IMR-90 (cell line): ENCODE measurements at regions not wholly inside any gene's neighbourhood (a gene's known extent, or its start where the extent isn't known, plus 50 kb on each side); places are given as distances from the start of the nearest gene placed in this dataset.

Experiments
- ATAC-seq: fragments of 200-7000 bp; cut with Tn5 transposase; 2 replicates; pipeline ENCODE4 v1.9.1; 2020; ENCODE audit warnings: low read depth, mild to moderate bottlenecking, moderate library complexity
- BruUV-seq: library from RNA; stranded (reverse); fragments of 400-500 nt; replicated peaks from 2 replicates; lab custom pipeline; 2021; lab: Mats Ljungman, UMichigan
- CTCF ChIA-PET: fragments of 300-600 bp; formaldehyde crosslinking; extraction: SDS; loops from one replicate; lab custom pipeline; 2021; ENCODE audit warnings: antibody characterized with exemption; lab: Yijun Ruan, JAX
- POLR2A ChIA-PET: fragments of 300-600 bp; sonication (Branson Sonifier 250); formaldehyde crosslinking; loops from one replicate; lab custom pipeline; 2022; ENCODE audit warnings: antibody characterized with exemption; ENCODE audit not compliant: unreplicated experiment; lab: Charles Lee
- DNase-seq: peaks from one replicate; pipeline ENCODE4 v3.0.0; 2013
- H2AFZ ChIP-seq: replicated peaks from 2 replicates; pipeline ENCODE3; 2013; ENCODE audit warnings: low read length, mild to moderate bottlenecking; ENCODE audit not compliant: poor library complexity
- H2AK5ac ChIP-seq: 2 replicates; pipeline ENCODE4 v1.6.1; 2013; ENCODE audit warnings: low read depth, low read length, inconsistent platforms
- H2AK9ac ChIP-seq: replicated peaks from 2 replicates; pipeline ENCODE3; 2013; ENCODE audit warnings: mild to moderate bottlenecking, low read depth, low read length, moderate library complexity; ENCODE audit not compliant: poor library complexity
- H2BK120ac ChIP-seq: 2 replicates; pipeline ENCODE4 v1.6.1; 2013; ENCODE audit warnings: low read depth, low read length, inconsistent platforms
- H2BK15ac ChIP-seq: 3 replicates; pipeline ENCODE4 v1.6.1; 2013; ENCODE audit warnings: low read depth, low read length, inconsistent platforms
- H2BK20ac ChIP-seq: 2 replicates; pipeline ENCODE4 v1.6.1; 2013; ENCODE audit warnings: low read depth, mild to moderate bottlenecking, inconsistent platforms, low read length, moderate library complexity
- H2BK5ac ChIP-seq: 2 replicates; pipeline ENCODE4 v1.6.1; 2013; ENCODE audit warnings: mild to moderate bottlenecking, low read depth, low read length, inconsistent platforms; ENCODE audit not compliant: poor library complexity, severe bottlenecking
- H3K14ac ChIP-seq: replicated peaks from 2 replicates; pipeline ENCODE4 v1.6.1; 2013; ENCODE audit warnings: low read depth, low read length, inconsistent platforms
- H3K18ac ChIP-seq: 2 replicates; pipeline ENCODE4 v1.6.1; 2013; ENCODE audit warnings: low read depth, low read length, control low read depth
- H3K23ac ChIP-seq: 2 replicates; pipeline ENCODE4 v1.6.1; 2013; ENCODE audit warnings: low read depth, low read length, inconsistent platforms
- H3K27ac ChIP-seq: 2 replicates; pipeline ENCODE4 v1.5.1; 2013; ENCODE audit warnings: mild to moderate bottlenecking, control low read depth, low read length; ENCODE audit not compliant: insufficient read depth
- H3K27me3 ChIP-seq: 2 replicates; pipeline ENCODE4 v1.6.1; 2013; ENCODE audit warnings: low read length; ENCODE audit not compliant: control insufficient read depth, insufficient read depth
- H3K36me3 ChIP-seq: 2 replicates; pipeline ENCODE4 v1.6.1; 2013; ENCODE audit warnings: low read length, mixed read lengths; ENCODE audit not compliant: control insufficient read depth, insufficient read depth
- H3K4ac ChIP-seq: 2 replicates; pipeline ENCODE4 v1.6.1; 2013; ENCODE audit warnings: low read depth, low read length, inconsistent platforms
- H3K4me1 ChIP-seq: 2 replicates; pipeline ENCODE4 v1.6.1; 2013; ENCODE audit warnings: low read length, mixed read lengths; ENCODE audit not compliant: control insufficient read depth, insufficient read depth
- H3K4me2 ChIP-seq: 2 replicates; pipeline ENCODE4 v1.6.1; 2013; ENCODE audit warnings: low read depth, mild to moderate bottlenecking, control low read depth, low read length, moderate library complexity
- H3K4me3 ChIP-seq: 2 replicates; pipeline ENCODE4 v1.5.1; 2013; ENCODE audit warnings: low read depth, mild to moderate bottlenecking, control low read depth, low read length, moderate library complexity; ENCODE audit not compliant: insufficient read depth
- H3K56ac ChIP-seq: 2 replicates; pipeline ENCODE4 v1.6.1; 2013; ENCODE audit warnings: low read length, inconsistent platforms; ENCODE audit not compliant: insufficient read depth; ENCODE audit errors: extremely low read depth
- H3K79me1 ChIP-seq, 2 experiments: 2 replicates each; pipeline ENCODE4 v1.6.1; 2013; ENCODE audit warnings: low read length in 2 of 2, inconsistent platforms in 1 of 2, low read depth in 1 of 2
- H3K9ac ChIP-seq: 2 replicates; pipeline ENCODE4 v1.6.1; 2013; ENCODE audit warnings: low read depth, low read length, control low read depth
- H3K9me1 ChIP-seq: 2 replicates; pipeline ENCODE4 v1.6.1; 2013; ENCODE audit warnings: low read length, inconsistent platforms; ENCODE audit not compliant: insufficient read depth
- H3K9me3 ChIP-seq: 2 replicates; pipeline ENCODE4 v1.6.1; 2013; ENCODE audit warnings: low read length; ENCODE audit not compliant: control insufficient read depth, insufficient read depth
- H4K20me1 ChIP-seq: 2 replicates; pipeline ENCODE4 v1.6.1; 2013; ENCODE audit warnings: low read length, inconsistent platforms; ENCODE audit not compliant: insufficient read depth
- H4K5ac ChIP-seq: 2 replicates; pipeline ENCODE4 v1.6.1; 2013; ENCODE audit warnings: mild to moderate bottlenecking, low read depth, low read length, control low read depth
- H4K8ac ChIP-seq, 2 experiments: 2 replicates each; pipeline ENCODE4 v1.6.1; 2013; ENCODE audit warnings: low read depth in 2 of 2, low read length in 2 of 2, control low read depth in 1 of 2, inconsistent platforms in 1 of 2
- H4K91ac ChIP-seq: 2 replicates; pipeline ENCODE4 v1.6.1; 2013; ENCODE audit warnings: low read depth, low read length, inconsistent platforms; ENCODE audit not compliant: insufficient read depth
- BHLHE40 ChIP-seq: fragments of 150-350 bp; IDR thresholded peaks from 2 replicates; pipeline ENCODE4 v1.6.1; 2016; ENCODE audit warnings: mild to moderate bottlenecking, low read depth, low read length
- CEBPB ChIP-seq: IDR thresholded peaks from 2 replicates; pipeline ENCODE4 v1.6.1; 2012; ENCODE audit warnings: low read depth, low read length, improper control_type of control experiment
- CTCF ChIP-seq: conservative IDR thresholded peaks from 2 replicates; pipeline ENCODE4 v1.5.1; 2012; ENCODE audit warnings: mild to moderate bottlenecking, low read depth, low read length, improper control_type of control experiment
- ELK1 ChIP-seq: fragments of 150-350 bp; IDR thresholded peaks from 2 replicates; pipeline ENCODE4 v1.6.1; 2016; ENCODE audit warnings: low read depth, mild to moderate bottlenecking, low read length, moderate library complexity, borderline replicate concordance
- FOS ChIP-seq: fragments of 150-350 bp; IDR thresholded peaks from 2 replicates; pipeline ENCODE4 v1.6.1; 2016; ENCODE audit warnings: low read depth, low read length
- MAFK ChIP-seq: IDR thresholded peaks from 2 replicates; pipeline ENCODE4 v1.6.1; 2012; ENCODE audit warnings: low read depth, low read length, improper control_type of control experiment
- MAZ ChIP-seq: IDR thresholded peaks from 2 replicates; pipeline ENCODE4 v1.6.1; 2012; ENCODE audit warnings: low read depth, mild to moderate bottlenecking, low read length, improper control_type of control experiment, moderate library complexity, borderline replicate concordance
- MXI1 ChIP-seq: IDR thresholded peaks from 2 replicates; pipeline ENCODE4 v1.6.1; 2012; ENCODE audit warnings: low read depth, mild to moderate bottlenecking, low read length, moderate library complexity, borderline replicate concordance
- POLR2A ChIP-seq: IDR thresholded peaks from 2 replicates; pipeline ENCODE4 v1.6.1; 2012; ENCODE audit warnings: mild to moderate bottlenecking, low read depth, low read length
- RCOR1 ChIP-seq: IDR thresholded peaks from 2 replicates; pipeline ENCODE4 v1.6.1; 2012; ENCODE audit warnings: mild to moderate bottlenecking, low read length, improper control_type of control experiment; ENCODE audit not compliant: insufficient replicate concordance
- RFX5 ChIP-seq: IDR thresholded peaks from 2 replicates; pipeline ENCODE4 v1.8.0; 2012; ENCODE audit warnings: low read depth, mild to moderate bottlenecking, low read length, moderate library complexity
- SMC3 ChIP-seq: fragments of 150-350 bp; IDR thresholded peaks from 2 replicates; pipeline ENCODE4 v1.6.1; 2016; ENCODE audit warnings: low read depth, mild to moderate bottlenecking, antibody characterized with exemption, low read length, moderate library complexity
- USF2 ChIP-seq: fragments of 150-350 bp; IDR thresholded peaks from 2 replicates; pipeline ENCODE4 v1.6.1; 2017; ENCODE audit warnings: mild to moderate bottlenecking, antibody characterized with exemption, low read length, low read depth
- WGBS, 2 experiments: methylation state at CpG; one replicate each; pipeline versions ENCODE4 v1.1.5 to v1.1.7; 2013; ENCODE audit warnings: missing lambda C conversion rate in 2 of 2; ENCODE audit not compliant: insufficient read length in 1 of 2; ENCODE audit errors: extremely low coverage in 2 of 2; 5-methylcytosine and 5-hydroxymethylcytosine counted together
- dilution Hi-C: fragments of 300-500 bp; cut with HindIII; formaldehyde crosslinking; loops from one replicate; pipeline ENCODE4 v1.14.3; 2018; ENCODE audit warnings: low sequenced_read_pairs; ENCODE audit not compliant: unreplicated experiment
- in situ Hi-C: fragments of 300-500 bp; cut with MboI; formaldehyde crosslinking; loops from 3 replicates; pipeline ENCODE4 v1.14.3; 2019; ENCODE audit warnings: low sequenced_read_pairs, inconsistent platforms, mixed read lengths
- intact Hi-C: fragments of 100-400 bp; cut with micrococcal nuclease; formaldehyde crosslinking; loops from 2 replicates; pipeline ENCODE4 v1.10.0; 2022

DNA sequence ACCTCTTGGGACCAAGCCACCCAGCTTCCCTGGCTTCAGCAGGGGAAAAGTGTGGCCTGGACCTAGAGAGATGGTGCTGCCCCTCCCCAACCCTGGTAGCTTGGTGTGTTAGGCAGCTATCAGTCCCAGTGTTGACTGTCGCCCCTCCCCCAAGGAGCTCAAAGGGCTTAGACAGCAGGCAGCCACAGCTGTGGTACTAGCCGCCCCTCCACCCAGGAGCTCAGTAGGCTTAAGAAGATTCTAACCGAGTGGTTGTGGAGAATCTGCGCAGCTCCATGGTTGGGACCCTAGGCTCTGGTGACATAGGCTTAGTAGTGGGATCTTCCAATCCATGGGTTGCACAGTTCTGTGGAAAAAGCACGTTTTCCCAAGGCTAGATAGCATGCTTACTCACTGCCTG is 458.4 kb upstream of the LRRC4C start:
- dilution Hi-C loops, result no loop called here
- Histone ChIP-seq H2BK120ac (no peak overlapping the region), H3K27me3 (no peaks in the 10 kb centered on the region), H4K91ac (no peak overlapping the region), H2AFZ (no peak overlapping the region), H3K27ac (no peak overlapping the region), H3K4ac (no peak overlapping the region), H3K4me2 (no peak overlapping the region), H3K23ac (no peak overlapping the region), H4K8ac (no peak overlapping the region), H2BK15ac (no peak overlapping the region), H2BK20ac (no peak overlapping the region), H3K56ac (no peak overlapping the region), H2BK5ac (no peak overlapping the region), H3K36me3 (no peaks in the 10 kb centered on the region), H3K18ac (no peak overlapping the region), H3K9ac (no peak overlapping the region), H3K14ac (no peak overlapping the region), H3K9me1 (no peaks in the 10 kb centered on the region), H3K9me3 (peaks cover 10% of the 10 kb centered on the region), H3K4me1 (no peaks in the 10 kb centered on the region), H3K79me1 (no peaks in the 10 kb centered on the region), H3K4me3 (no peak overlapping the region), H2AK9ac (no peak overlapping the region), H4K20me1 (no peaks in the 10 kb centered on the region), H2AK5ac (no peak overlapping the region), H4K5ac (no peak overlapping the region)
- ChIA-PET CTCF (no interaction called here), POLR2A (no interaction called here)
- intact Hi-C loops, result no loop called here
- DNase-seq, result no peak
- TF ChIP-seq ELK1 (no peak), MAFK (no peak), CTCF (no peak), RCOR1 (no peak), MAZ (no peak), RFX5 (no peak), MXI1 (no peak), SMC3 (no peak), BHLHE40 (no peak), FOS (no peak), POLR2A (no peak), CEBPB (no peak), USF2 (no peak)
- in situ Hi-C loops, result no loop called here
- no TSS peak for BruUV-seq
- no peak for ATAC-seq
- no CpG with 5 or more reads among the region's 5 CpGs for WGBS, 2 experiments
